T-cell (primary cell): ENCODE measurements at regions not wholly inside any gene's neighbourhood (a gene's known extent, or its start where the extent isn't known, plus 50 kb on each side); places are given as distances from the start of the nearest gene placed in this dataset.

Source experiments
- ATAC-seq, 4 experiments: fragments of 200-7000 bp in 3 of 4; fragments of 150-1000 bp in 1 of 4; cut with Tn5 transposase; replicated peaks in 1 of 4; 1 replicate in 3 of 4; 2 replicates in 1 of 4; pipeline ENCODE4 v1.10.0; 2021; ENCODE audit warnings: moderate library complexity in 3 of 4, mild to moderate bottlenecking in 2 of 4, moderate number of reproducible peaks in 1 of 4
- CTCF ChIA-PET, 2 donors: fragments of 300-600 bp; sonication (Branson Sonifier 250); formaldehyde crosslinking; loops; one replicate each; lab custom pipeline; 2022; ENCODE audit warnings: antibody characterized with exemption in 2 of 2; lab: Charles Lee
- POLR2A ChIA-PET, 2 donors: fragments of 300-600 bp; sonication (Branson Sonifier 250); formaldehyde crosslinking; loops; one replicate each; lab custom pipeline; 2022; ENCODE audit warnings: antibody characterized with exemption in 2 of 2; lab: Charles Lee
- DNase-seq, 35 experiments: peaks; one replicate each; pipeline versions ENCODE4 v3.0.0 to v3.0.0-alpha.2; 2013 to 2023
- H3K27ac ChIP-seq: one replicate; pipeline ENCODE4 v1.5.1; 2013; ENCODE audit warnings: low read length
- H3K27me3 ChIP-seq, 2 experiments: replicated peaks in 1 of 2; 1 replicate in 1 of 2; 2 replicates in 1 of 2; pipeline versions ENCODE4 v1.6.1 to v1.7.0; 2013; ENCODE audit warnings: low read length in 1 of 2, mixed read lengths in 1 of 2; ENCODE audit not compliant: control insufficient read depth in 2 of 2, insufficient read depth in 2 of 2; ENCODE audit errors: extremely low read depth in 1 of 2
- H3K36me3 ChIP-seq, 2 donors: 1 replicate in 1 of 2; 2 replicates in 1 of 2; pipeline versions ENCODE4 v1.6.1 to v1.7.0; 2013; ENCODE audit warnings: low read length in 1 of 2; ENCODE audit not compliant: control insufficient read depth in 2 of 2, insufficient read depth in 1 of 2; ENCODE audit errors: extremely low read depth in 1 of 2
- H3K4me1 ChIP-seq, 2 experiments: 1 replicate in 1 of 2; 2 replicates in 1 of 2; pipeline versions ENCODE4 v1.6.1 to v1.7.0; 2013; ENCODE audit warnings: low read length in 2 of 2, mixed read lengths in 1 of 2; ENCODE audit not compliant: insufficient read depth in 2 of 2, control insufficient read depth in 1 of 2; ENCODE audit errors: extremely low read depth in 1 of 2
- H3K4me3 ChIP-seq, 2 donors: 1 replicate in 1 of 2; 2 replicates in 1 of 2; pipeline versions ENCODE4 v1.5.1 to v1.7.0; 2013; ENCODE audit warnings: mild to moderate bottlenecking in 2 of 2, low read length in 1 of 2, moderate library complexity in 1 of 2; ENCODE audit not compliant: control insufficient read depth in 1 of 2; ENCODE audit errors: extremely low read depth in 1 of 2
- H3K9me3 ChIP-seq: 2 replicates; pipeline ENCODE4 v1.7.0; 2013
- H3K27ac Mint-ChIP-seq, 2 donors: one replicate each; pipeline ENCODE4 v1.8.0; 2020 to 2021; ENCODE audit warnings: mild to moderate bottlenecking in 2 of 2, mixed read lengths in 2 of 2
- H3K27me3 Mint-ChIP-seq, 2 donors: one replicate each; pipeline ENCODE4 v1.8.0; 2021 to 2022; ENCODE audit warnings: mixed read lengths in 2 of 2
- H3K36me3 Mint-ChIP-seq: one replicate; pipeline ENCODE4 v1.8.0; 2021; ENCODE audit warnings: mixed read lengths
- H3K4me1 Mint-ChIP-seq, 3 donors: one replicate each; pipeline ENCODE4 v1.8.0; 2020 to 2022; ENCODE audit warnings: mixed read lengths in 3 of 3, mild to moderate bottlenecking in 1 of 3
- H3K4me3 Mint-ChIP-seq, 3 donors: one replicate each; pipeline ENCODE4 v1.8.0; 2020 to 2022; ENCODE audit warnings: mild to moderate bottlenecking in 3 of 3, mixed read lengths in 3 of 3, moderate library complexity in 3 of 3
- H3K9me3 Mint-ChIP-seq, 3 donors: one replicate each; pipeline ENCODE4 v1.8.0; 2020 to 2022; ENCODE audit warnings: mixed read lengths in 3 of 3
- WGBS: methylation state at CpG from one replicate; pipeline ENCODE4 v1.1.5; 2013; ENCODE audit warnings: missing lambda C conversion rate; ENCODE audit not compliant: insufficient coverage; 5-methylcytosine and 5-hydroxymethylcytosine counted together

GRCh38 chr5:163384669-163385068, 52.7 kb upstream of the CCNG1 start:
- Histone ChIP-seq H3K36me3 (no peaks in the 10 kb centered on the region), H3K27ac (no peak overlapping the region), H3K4me3 (no peak overlapping the region), H3K9me3 (no peaks in the 10 kb centered on the region), H3K27me3 (peaks cover 0 to 3% of the 10 kb centered on the region in 2 experiments), H3K4me1 (no peaks in the 10 kb centered on the region)
- no peak overlapping the region for H3K4me3 Mint-ChIP-seq
- H3K27ac Mint-ChIP-seq: no peak overlapping the region
- H3K9me3 Mint-ChIP-seq: peaks cover 0 to 4% (median 0%) of the 10 kb centered on the region in 3 donors
- ATAC-seq (no peak), DNase-seq (no peak)
- no peaks in the 10 kb centered on the region for H3K36me3 Mint-ChIP-seq
- no CpG with 5 or more reads among the region's 4 CpGs for WGBS
- peaks cover 9 to 10% of the 10 kb centered on the region in 2 donors for H3K27me3 Mint-ChIP-seq
- H3K4me1 Mint-ChIP-seq: no peaks in the 10 kb centered on the region
- ChIA-PET CTCF (interaction anchor here in 1 of 2 donors (1.1 kb wide), 1 partner anchor 11 kb away, joined by 4 read pairs; no protein-coding TSS in a partner anchor), POLR2A (no interaction called here)

GRCh38 chr5:163385271-163385670, 52.1 kb upstream of the CCNG1 start:
- POLR2A ChIA-PET: no interaction called here
- Mint-ChIP-seq H3K27ac (no peak overlapping the region), H3K4me3 (no peak overlapping the region), H3K4me1 (no peaks in the 10 kb centered on the region), H3K27me3 (peaks cover 10 to 13% of the 10 kb centered on the region in 2 donors), H3K36me3 (no peaks in the 10 kb centered on the region), H3K9me3 (peaks cover under 1 to 5% (median 1%) of the 10 kb centered on the region in 3 donors)
- ATAC-seq: no peak
- CTCF ChIA-PET: no interaction called here
- H3K9me3 ChIP-seq: no peaks in the 10 kb centered on the region
- no peak overlapping the region for H3K4me3 ChIP-seq
- H3K4me1 ChIP-seq: no peaks in the 10 kb centered on the region
- no peak overlapping the region for H3K27ac ChIP-seq
- no peaks in the 10 kb centered on the region for H3K27me3 ChIP-seq
- H3K36me3 ChIP-seq: no peaks in the 10 kb centered on the region
- no peak for DNase-seq
- 78% methylated on average over 4 of the region's 5 CpGs for WGBS

GRCh38 chr5:163385824-163386223, 51.6 kb upstream of the CCNG1 start:
- ChIA-PET CTCF (interaction anchor here in 1 of 2 donors (0.6 kb wide), 1 partner anchor 39 kb away, joined by 5 read pairs; no protein-coding TSS in a partner anchor), POLR2A (no interaction called here)
- no peak overlapping the region for H3K4me3 ChIP-seq
- H3K27ac ChIP-seq: no peak overlapping the region
- Mint-ChIP-seq H3K27ac (no peak overlapping the region), H3K36me3 (no peaks in the 10 kb centered on the region), H3K9me3 (peaks cover 3 to 7% (median 4%) of the 10 kb centered on the region in 3 donors), H3K4me3 (no peak overlapping the region), H3K27me3 (peaks cover 14 to 15% of the 10 kb centered on the region in 2 donors), H3K4me1 (no peaks in the 10 kb centered on the region)
- H3K4me1 ChIP-seq: no peaks in the 10 kb centered on the region
- ATAC-seq (no peak), DNase-seq (no peak)
- H3K9me3 ChIP-seq: no peaks in the 10 kb centered on the region
- no peaks in the 10 kb centered on the region for H3K27me3 ChIP-seq
- no peaks in the 10 kb centered on the region for H3K36me3 ChIP-seq
- no CpG with 5 or more reads among the region's 1 CpG for WGBS

- ChIA-PET POLR2A (no interaction called here), CTCF (interaction anchor here in 1 of 2 donors (0.6 kb wide), 1 partner anchor 39 kb away, joined by 5 read pairs; no protein-coding TSS in a partner anchor)
- H3K27me3 ChIP-seq: no peaks in the 10 kb centered on the region
- no peaks in the 10 kb centered on the region for H3K36me3 ChIP-seq
- Mint-ChIP-seq H3K9me3 (peaks cover 3 to 6% (median 4%) of the 10 kb centered on the region in 3 donors), H3K27ac (no peak overlapping the region), H3K36me3 (no peaks in the 10 kb centered on the region), H3K27me3 (peaks cover 15 to 16% of the 10 kb centered on the region in 2 donors), H3K4me3 (no peak overlapping the region), H3K4me1 (no peaks in the 10 kb centered on the region)
- no peak overlapping the region for H3K27ac ChIP-seq
- no peak overlapping the region for H3K4me3 ChIP-seq
- ATAC-seq (no peak), DNase-seq (no peak)
- no peaks in the 10 kb centered on the region for H3K4me1 ChIP-seq
- no peaks in the 10 kb centered on the region for H3K9me3 ChIP-seq
Measured at GRCh38 chr5:163386352-163386751, 51.0 kb upstream of the CCNG1 start.

- Histone ChIP-seq H3K36me3 (no peaks in the 10 kb centered on the region), H3K9me3 (no peaks in the 10 kb centered on the region), H3K27me3 (no peaks in the 10 kb centered on the region), H3K4me1 (no peaks in the 10 kb centered on the region), H3K4me3 (no peak overlapping the region), H3K27ac (no peak overlapping the region)
- Mint-ChIP-seq H3K4me1 (no peaks in the 10 kb centered on the region), H3K9me3 (peaks cover 3 to 4% (median 3%) of the 10 kb centered on the region in 3 donors), H3K4me3 (no peak overlapping the region), H3K27me3 (peaks cover 17 to 25% of the 10 kb centered on the region in 2 donors), H3K27ac (no peak overlapping the region), H3K36me3 (no peaks in the 10 kb centered on the region)
- WGBS: no CpG with 5 or more reads among the region's 5 CpGs
- CTCF ChIA-PET: no interaction called here
- no peak for DNase-seq
- no peak for ATAC-seq
- POLR2A ChIA-PET: no interaction called here
Measured at GRCh38 chr5:163387589-163388343, 49.6 kb upstream of the CCNG1 start.
